ENCODE measurements at regions not wholly inside any gene's neighbourhood (a gene's known extent, or its start where the extent isn't known, plus 50 kb on each side); places are given as distances from the start of the nearest gene placed in this dataset.

- no peak overlapping the region for H3K27ac Mint-ChIP-seq
- Histone ChIP-seq H3K9ac (ENCODE audit: low read length) (no peak overlapping the region), H3K9me3 (ENCODE audit: control extremely low read depth in 1 of 3, control insufficient read depth in 2 of 3, insufficient read depth in 1 of 3, low read length in 2 of 3) (no peaks in the 10 kb centered on the region), H3K4me3 (ENCODE audit: control extremely low read depth in 1 of 5, extremely low read depth in 1 of 5, insufficient read depth in 1 of 5, low read depth in 2 of 5, low read length in 4 of 5) (no peak overlapping the region), H3K36me3 (replicated peaks in 1 of 2; ENCODE audit: control extremely low read depth in 1 of 2, control insufficient read depth in 1 of 2, extremely low read depth in 1 of 2, insufficient read depth in 2 of 2, low read length in 1 of 2) (no peaks in the 10 kb centered on the region), H3K27me3 (replicated peaks in 1 of 4; ENCODE audit: control extremely low read depth in 1 of 4, control insufficient read depth in 3 of 4, insufficient read depth in 4 of 4, low read length in 3 of 4) (no peaks in the 10 kb centered on the region), H2AFZ (ENCODE audit: insufficient read depth, low read depth, low read length, poor library complexity, severe bottlenecking) (no peak overlapping the region), H3K27ac (ENCODE audit: low read length in 2 of 2) (no peak overlapping the region), H3K79me2 (ENCODE audit: control insufficient read depth, insufficient read depth, low read length) (no peaks in the 10 kb centered on the region), H3K4me1 (ENCODE audit: control insufficient read depth in 2 of 2, insufficient read depth in 2 of 2, low read length in 2 of 2) (no peaks in the 10 kb centered on the region), H4K20me1 (ENCODE audit: control insufficient read depth, insufficient read depth, low read length, poor library complexity, severe bottlenecking) (no peaks in the 10 kb centered on the region), H3K4me2 (replicated peaks; ENCODE audit: low read depth, low read length, poor library complexity, severe bottlenecking) (no peak overlapping the region)
- ChIA-PET CTCF (no interaction called here), POLR2A (no interaction called here)
- H3K9me3 Mint-ChIP-seq (ENCODE audit: insufficient read depth): no peaks in the 10 kb centered on the region
- intact Hi-C loops (cut with micrococcal nuclease): no loop called here
- TF ChIP-seq CTCF (IDR thresholded peaks at IDR 0.05): no peak
- no peak for TF ChIP-seq EZH2 (IDR thresholded peaks at IDR 0.05; ENCODE audit: borderline replicate concordance, insufficient read depth, low read depth, low read length, poor library complexity, severe bottlenecking)
- no CpG with 5 or more reads among the region's 1 CpG for WGBS (ENCODE audit: insufficient coverage)
- H3K4me1 Mint-ChIP-seq: no peaks in the 10 kb centered on the region
- no peak for ATAC-seq (ENCODE audit: low read depth)
- H3K4me3 Mint-ChIP-seq: no peak overlapping the region
- H3K27me3 Mint-ChIP-seq: no peaks in the 10 kb centered on the region
- DNase-seq: no peak
Measured at GRCh38 chr12:118586433-118586832, 210.1 kb downstream of the SUDS3 start.

GRCh38 chr12:118589162-118589561 lies 212.8 kb downstream of the SUDS3 start:
- no peaks in the 10 kb centered on the region for H3K27me3 ChIP-seq (replicated peaks in 1 of 4; ENCODE audit: control extremely low read depth in 1 of 4, control insufficient read depth in 3 of 4, insufficient read depth in 4 of 4, low read length in 3 of 4)
- H3K36me3 ChIP-seq (replicated peaks in 1 of 2; ENCODE audit: control extremely low read depth in 1 of 2, control insufficient read depth in 1 of 2, extremely low read depth in 1 of 2, insufficient read depth in 2 of 2, low read length in 1 of 2): no peaks in the 10 kb centered on the region
- WGBS (ENCODE audit: insufficient coverage): 83% methylated on average over 1 of the region's 1 CpG
- no peaks in the 10 kb centered on the region for H4K20me1 ChIP-seq (ENCODE audit: control insufficient read depth, insufficient read depth, low read length, poor library complexity, severe bottlenecking)
- no peak overlapping the region for H3K27ac ChIP-seq (ENCODE audit: low read length in 2 of 2)
- H3K9me3 ChIP-seq (ENCODE audit: control extremely low read depth in 1 of 3, control insufficient read depth in 2 of 3, insufficient read depth in 1 of 3, low read length in 2 of 3): no peaks in the 10 kb centered on the region
- no peak for TF ChIP-seq EZH2 (IDR thresholded peaks at IDR 0.05; ENCODE audit: borderline replicate concordance, insufficient read depth, low read depth, low read length, poor library complexity, severe bottlenecking)
- no peak for TF ChIP-seq CTCF (IDR thresholded peaks at IDR 0.05)
- Mint-ChIP-seq H3K27ac (no peak overlapping the region), H3K4me1 (no peaks in the 10 kb centered on the region), H3K9me3 (ENCODE audit: insufficient read depth) (no peaks in the 10 kb centered on the region), H3K4me3 (no peak overlapping the region), H3K27me3 (no peaks in the 10 kb centered on the region)
- H3K4me1 ChIP-seq (ENCODE audit: control insufficient read depth in 2 of 2, insufficient read depth in 2 of 2, low read length in 2 of 2): no peaks in the 10 kb centered on the region
- no peak overlapping the region for H2AFZ ChIP-seq (ENCODE audit: insufficient read depth, low read depth, low read length, poor library complexity, severe bottlenecking)
- H3K4me3 ChIP-seq (ENCODE audit: control extremely low read depth in 1 of 5, extremely low read depth in 1 of 5, insufficient read depth in 1 of 5, low read depth in 2 of 5, low read length in 4 of 5): no peak overlapping the region
- DNase-seq (no peak), ATAC-seq (ENCODE audit: low read depth) (no peak)
- H3K9ac ChIP-seq (ENCODE audit: low read length): no peak overlapping the region
- no peak overlapping the region for H3K4me2 ChIP-seq (replicated peaks; ENCODE audit: low read depth, low read length, poor library complexity, severe bottlenecking)
- CTCF ChIA-PET: no interaction called here
- H3K79me2 ChIP-seq (ENCODE audit: control insufficient read depth, insufficient read depth, low read length): no peaks in the 10 kb centered on the region
- intact Hi-C loops (cut with micrococcal nuclease): no loop called here
- POLR2A ChIA-PET: no interaction called here
